ENCODE measurements at regions not wholly inside any gene's neighbourhood (a gene's known extent, or its start where the extent isn't known, plus 50 kb on each side); places are given as distances from the start of the nearest gene placed in this dataset.

DNA sequence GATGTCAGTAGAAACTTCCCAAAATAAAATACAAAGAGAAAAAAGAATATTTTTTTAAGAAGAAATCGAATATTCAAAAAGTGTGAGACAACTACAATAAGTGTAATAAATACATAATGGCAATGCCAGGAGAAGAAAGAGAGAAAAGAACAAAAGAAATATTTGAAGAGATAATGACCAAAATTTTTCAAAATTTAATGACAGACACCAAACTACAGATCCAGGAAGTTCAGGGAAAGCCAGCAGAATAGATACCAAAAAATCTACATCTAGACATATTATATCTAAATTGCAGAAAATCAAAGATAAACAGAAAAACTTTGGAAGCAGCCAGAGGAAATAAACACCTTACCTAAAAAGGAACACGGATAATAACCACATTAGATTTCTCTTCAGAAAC is 66.8 kb upstream of the CDK1 start:
- no peak overlapping the region for H3K4me3 ChIP-seq (ENCODE audit: low read length)
- TF ChIP-seq CTCF (conservative IDR thresholded peaks at IDR 0.05; ENCODE audit: low read length): no peak
- no peak for DNase-seq (ENCODE audit: low read depth)

DNA sequence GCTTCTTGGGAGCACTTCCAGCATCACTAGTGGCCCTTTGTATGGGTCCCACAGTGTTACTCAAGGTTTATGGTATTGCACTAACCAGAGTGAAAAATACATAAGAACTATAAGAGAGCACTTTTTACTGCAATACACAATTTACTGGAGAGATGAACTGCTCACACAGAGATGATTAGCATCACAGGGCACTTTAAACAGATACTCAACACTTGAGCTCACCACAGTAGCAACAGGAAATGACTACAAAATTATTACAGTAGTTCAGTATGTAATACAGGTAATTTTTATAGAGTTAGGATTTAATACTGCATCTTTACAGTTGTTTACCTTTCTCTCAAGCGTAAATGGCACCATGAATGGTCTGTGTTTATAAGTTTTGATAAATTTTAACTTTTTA is 68.2 kb upstream of the CDK1 start:
- DNase-seq (ENCODE audit: low read depth): no peak
- TF ChIP-seq CTCF (conservative IDR thresholded peaks at IDR 0.05; ENCODE audit: low read length): no peak
- no peak overlapping the region for H3K4me3 ChIP-seq (ENCODE audit: low read length)

DNA sequence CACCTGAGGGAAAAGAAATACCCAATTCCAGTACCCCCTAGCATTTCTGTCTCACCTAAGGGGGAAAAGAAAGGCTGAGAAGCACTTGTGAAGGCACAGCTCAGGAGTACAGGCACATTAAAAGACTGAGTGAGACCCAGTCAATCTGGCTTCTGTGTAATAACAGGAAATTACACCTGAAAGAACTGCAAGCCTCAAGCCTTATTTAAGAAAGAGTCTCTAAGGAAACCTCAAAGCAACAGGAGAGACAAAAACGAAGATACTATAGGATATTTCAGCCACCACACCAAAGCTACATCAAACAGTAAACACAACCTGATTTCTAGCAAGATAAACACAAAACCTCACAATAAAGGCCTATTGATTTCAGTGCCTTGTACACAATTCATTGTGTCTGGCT is 69.6 kb upstream of the CDK1 start:
- no peak for TF ChIP-seq CTCF (conservative IDR thresholded peaks at IDR 0.05; ENCODE audit: low read length)
- DNase-seq (ENCODE audit: low read depth): no peak
- H3K4me3 ChIP-seq (ENCODE audit: low read length): no peak overlapping the region

GRCh38 chr10:60707841-60708240 is 70.4 kb upstream of the CDK1 start:
- no peak for DNase-seq (ENCODE audit: low read depth)
- no peak for TF ChIP-seq CTCF (conservative IDR thresholded peaks at IDR 0.05; ENCODE audit: low read length)
- H3K4me3 ChIP-seq (ENCODE audit: low read length): no peak overlapping the region

DNA sequence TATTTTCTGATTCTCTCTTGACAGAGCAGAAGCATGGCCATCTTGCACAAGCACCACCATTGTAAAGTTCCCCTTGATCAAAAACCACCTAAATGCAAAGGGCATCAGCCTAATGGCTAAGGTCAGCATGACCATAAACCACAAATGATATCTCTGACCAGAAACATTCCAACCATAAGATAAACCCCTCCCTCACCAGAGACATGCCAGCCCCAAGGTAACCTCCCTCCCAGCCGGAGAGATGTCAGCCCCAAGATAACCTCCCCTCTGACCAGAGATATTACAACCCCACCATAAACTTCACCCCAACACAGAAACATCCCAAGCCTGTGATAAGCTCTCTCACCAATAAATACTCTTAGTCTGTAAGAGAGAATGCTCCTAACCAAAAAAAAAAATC is 72.1 kb upstream of the CDK1 start:
- no peak for TF ChIP-seq CTCF (conservative IDR thresholded peaks at IDR 0.05; ENCODE audit: low read length)
- no peak overlapping the region for H3K4me3 ChIP-seq (ENCODE audit: low read length)
- no peak for DNase-seq (ENCODE audit: low read depth)

- no peak for DNase-seq (ENCODE audit: low read depth)
- no peak overlapping the region for H3K4me3 ChIP-seq (ENCODE audit: low read length)
- TF ChIP-seq CTCF (conservative IDR thresholded peaks at IDR 0.05; ENCODE audit: low read length): no peak
Observed at GRCh38 chr10:60705376-60705775, 72.9 kb upstream of the CDK1 start.

GRCh38 chr10:60704471-60704870 is 73.8 kb upstream of the CDK1 start:
- no peak for DNase-seq (ENCODE audit: low read depth)
- no peak overlapping the region for H3K4me3 ChIP-seq (ENCODE audit: low read length)
- no peak for TF ChIP-seq CTCF (conservative IDR thresholded peaks at IDR 0.05; ENCODE audit: low read length)

Measured in AG10803 (cell line).